ENCODE measurements at regions not wholly inside any gene's neighbourhood (a gene's known extent, or its start where the extent isn't known, plus 50 kb on each side); places are given as distances from the start of the nearest gene placed in this dataset.

GRCh38 chr10:75288140-75288711, 52.5 kb upstream of the COMTD1 start:
- H3K4me3 ChIP-seq (ENCODE audit: low read length in 2 of 2): no peak overlapping the region
- 96% methylated on average over 6 of the region's 6 CpGs for WGBS
- H3K36me3 ChIP-seq (ENCODE audit: control insufficient read depth in 2 of 2, insufficient read depth in 2 of 2, low read length in 1 of 2): no peaks in the 10 kb centered on the region
- no peaks in the 10 kb centered on the region for H3K9me3 ChIP-seq (ENCODE audit: control insufficient read depth in 2 of 2, insufficient read depth in 1 of 2, low read length in 1 of 2)
- H3K4me1 ChIP-seq (ENCODE audit: control insufficient read depth in 2 of 2, insufficient read depth in 2 of 2, low read length in 2 of 2): peaks cover 0 to 8% of the 10 kb centered on the region in 2 donors
- H3K27me3 ChIP-seq (ENCODE audit: control insufficient read depth in 2 of 2, insufficient read depth in 1 of 2, low read length in 1 of 2): peaks cover 0 to 6% of the 10 kb centered on the region in 2 donors
- no peak for DNase-seq (ENCODE audit: low read depth in 6 of 9, low spot score in 9 of 9)
- no peak overlapping the region for H3K27ac ChIP-seq (ENCODE audit: low read depth in 1 of 2, low read length in 1 of 2)

GRCh38 chr10:75287697-75288096, 51.9 kb upstream of the COMTD1 start:
- Histone ChIP-seq H3K27ac (ENCODE audit: low read depth in 1 of 2, low read length in 1 of 2) (no peak overlapping the region), H3K36me3 (ENCODE audit: control insufficient read depth in 2 of 2, insufficient read depth in 2 of 2, low read length in 1 of 2) (no peaks in the 10 kb centered on the region), H3K9me3 (ENCODE audit: control insufficient read depth in 2 of 2, insufficient read depth in 1 of 2, low read length in 1 of 2) (no peaks in the 10 kb centered on the region), H3K4me1 (ENCODE audit: control insufficient read depth in 2 of 2, insufficient read depth in 2 of 2, low read length in 2 of 2) (peaks cover 0 to 11% of the 10 kb centered on the region in 2 donors), H3K27me3 (ENCODE audit: control insufficient read depth in 2 of 2, insufficient read depth in 1 of 2, low read length in 1 of 2) (peaks cover 0 to under 1% of the 10 kb centered on the region in 2 donors), H3K4me3 (ENCODE audit: low read length in 2 of 2) (no peak overlapping the region)
- no peak for DNase-seq (ENCODE audit: low read depth in 6 of 9, low spot score in 9 of 9)
- 97% methylated on average over 4 of the region's 4 CpGs for WGBS

- Histone ChIP-seq H3K27ac (ENCODE audit: low read depth in 1 of 2, low read length in 1 of 2) (no peak overlapping the region), H3K9me3 (ENCODE audit: control insufficient read depth in 2 of 2, insufficient read depth in 1 of 2, low read length in 1 of 2) (no peaks in the 10 kb centered on the region), H3K4me3 (ENCODE audit: low read length in 2 of 2) (no peak overlapping the region), H3K4me1 (ENCODE audit: control insufficient read depth in 2 of 2, insufficient read depth in 2 of 2, low read length in 2 of 2) (peaks cover 0 to 11% of the 10 kb centered on the region in 2 donors), H3K36me3 (ENCODE audit: control insufficient read depth in 2 of 2, insufficient read depth in 2 of 2, low read length in 1 of 2) (no peaks in the 10 kb centered on the region), H3K27me3 (ENCODE audit: control insufficient read depth in 2 of 2, insufficient read depth in 1 of 2, low read length in 1 of 2) (no peaks in the 10 kb centered on the region)
- WGBS: 97% methylated on average over 2 of the region's 2 CpGs
- no peak for DNase-seq (ENCODE audit: low read depth in 6 of 9, low spot score in 9 of 9)
These were observed 51.1 kb upstream of the COMTD1 start for GRCh38 chr10:75286901-75287300.

Data from thymus (tissue), 11 donors.